Stimulated activated effector memory CD8-positive, alpha-beta T cell treated with anti-CD3 and anti-CD28 coated beads, Interleukin-12 subunit alpha, Interleukin-12 subunit beta, amount 100 ng/mL, for 72 hours (primary cell): ENCODE measurements at regions not wholly inside any gene's neighbourhood (a gene's known extent, or its start where the extent isn't known, plus 50 kb on each side); places are given as distances from the start of the nearest gene placed in this dataset.
A peak's percentile ranks its signal among the peaks of the same experiment; 100 is the strongest.
"Not testable (repeated sequence)": the region's sequence is repeated elsewhere in the genome, so short reads cannot be mapped to it uniquely, and the experiment has no call there.

Experiments used
- ATAC-seq: fragments of 150-1000 bp; cut with Tn5 transposase; 2 replicates; pipeline ENCODE4 v1.10.0; 2021
- DNase-seq, 2 donors: peaks; one replicate each; pipeline ENCODE4 v3.0.0; 2021 to 2022; ENCODE audit warnings: low spot score in 2 of 2
- H3K27ac Mint-ChIP-seq: one replicate; pipeline ENCODE4 v1.8.0; 2022; ENCODE audit warnings: mild to moderate bottlenecking, mixed read lengths
- H3K36me3 Mint-ChIP-seq: one replicate; pipeline ENCODE4 v1.8.0; 2022; ENCODE audit warnings: mild to moderate bottlenecking, mixed read lengths
- H3K4me1 Mint-ChIP-seq: one replicate; pipeline ENCODE4 v1.8.0; 2022; ENCODE audit warnings: mixed read lengths
- H3K4me3 Mint-ChIP-seq: one replicate; pipeline ENCODE4 v1.8.0; 2022; ENCODE audit warnings: mild to moderate bottlenecking, mixed read lengths
- H3K9me3 Mint-ChIP-seq: one replicate; pipeline ENCODE4 v1.8.0; 2022; ENCODE audit warnings: mixed read lengths

DNA sequence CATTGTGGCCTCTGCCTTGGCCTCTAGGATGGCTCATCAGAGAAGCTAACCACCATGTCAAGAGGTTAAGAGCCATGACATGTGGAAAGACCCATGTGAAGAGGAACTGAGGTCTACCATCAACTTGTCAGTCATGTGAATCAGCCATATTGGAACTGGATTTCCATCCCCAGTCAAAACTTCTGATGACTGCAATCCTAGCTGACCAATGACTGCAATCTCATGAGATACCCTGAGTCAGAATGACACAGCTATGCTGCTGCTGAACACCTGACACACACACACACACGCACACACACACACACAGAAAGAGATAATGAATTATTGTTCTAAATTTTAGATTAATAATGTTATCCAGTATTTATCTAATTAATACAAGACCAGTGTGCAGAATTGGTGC, 337.5 kb upstream of the LMCD1 start:
- DNase-seq (no peak), ATAC-seq (peak; percentile 55)
- Mint-ChIP-seq H3K4me3 (no peak overlapping the region), H3K27ac (no peak overlapping the region), H3K4me1 (no peaks in the 10 kb centered on the region), H3K36me3 (no peaks in the 10 kb centered on the region), H3K9me3 (no peaks in the 10 kb centered on the region)

DNA sequence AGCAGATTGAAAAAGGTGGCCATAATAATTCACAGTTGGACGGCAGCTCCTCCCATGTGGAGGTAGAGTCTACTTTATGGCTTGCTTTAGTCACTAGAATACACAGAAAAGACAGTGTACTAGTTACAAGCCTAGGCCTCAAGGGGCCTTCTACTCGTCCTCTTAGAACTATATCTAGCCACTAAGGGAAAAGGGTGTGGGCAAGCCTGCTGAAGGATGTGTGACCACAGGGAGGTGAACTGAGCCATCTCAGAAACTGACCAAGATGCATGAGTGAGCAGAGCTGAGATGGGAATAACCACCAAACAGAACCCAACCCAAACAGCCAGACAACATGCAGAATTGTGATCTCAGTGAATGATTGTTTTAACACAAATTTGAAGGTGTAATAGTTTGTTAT, 335.6 kb upstream of the LMCD1 start:
- ATAC-seq = no peak
- Mint-ChIP-seq H3K4me1 (no peaks in the 10 kb centered on the region), H3K9me3 (no peaks in the 10 kb centered on the region), H3K36me3 (no peaks in the 10 kb centered on the region), H3K4me3 (no peak overlapping the region), H3K27ac (no peak overlapping the region)
- no peak for DNase-seq

- Mint-ChIP-seq H3K4me1 (no peaks in the 10 kb centered on the region), H3K9me3 (no peaks in the 10 kb centered on the region), H3K4me3 (no peak overlapping the region), H3K27ac (no peak overlapping the region), H3K36me3 (no peaks in the 10 kb centered on the region)
- no peak for DNase-seq
- ATAC-seq = no peak
Observed at GRCh38 chr3:8170971-8171508, 330.6 kb upstream of the LMCD1 start.

DNA sequence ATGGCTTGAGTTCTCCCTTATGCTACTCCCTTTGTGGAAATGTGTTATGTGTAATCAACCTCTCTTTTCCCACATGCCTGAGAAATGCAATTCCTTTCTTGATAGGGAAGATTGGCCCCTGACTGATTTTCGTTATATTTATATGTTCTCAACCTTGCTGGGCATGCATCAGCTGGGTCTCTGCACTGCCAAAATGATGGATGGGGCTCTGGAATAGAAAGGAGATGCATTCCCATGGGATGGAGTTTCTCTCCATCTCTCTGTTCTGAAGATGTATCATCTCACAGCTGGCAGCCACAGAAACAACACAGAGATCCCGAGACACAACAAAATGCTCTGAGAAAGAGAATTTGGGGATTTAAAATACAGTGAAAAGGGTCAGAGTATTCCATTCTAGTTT, 327.7 kb upstream of the LMCD1 start:
- Mint-ChIP-seq H3K9me3 (no peaks in the 10 kb centered on the region), H3K4me3 (no peak overlapping the region), H3K27ac (no peak overlapping the region), H3K36me3 (no peaks in the 10 kb centered on the region), H3K4me1 (no peaks in the 10 kb centered on the region)
- DNase-seq (no peak), ATAC-seq (no peak)

GRCh38 chr3:8176759-8177483, 324.7 kb upstream of the LMCD1 start:
- not testable (repeated sequence) for ATAC-seq, H3K27ac Mint-ChIP-seq, H3K4me3 Mint-ChIP-seq, H3K36me3 Mint-ChIP-seq, H3K9me3 Mint-ChIP-seq, DNase-seq, H3K4me1 Mint-ChIP-seq

GRCh38 chr3:8178516-8178915, 323.1 kb upstream of the LMCD1 start:
- not testable (repeated sequence) for H3K36me3 Mint-ChIP-seq, H3K27ac Mint-ChIP-seq, H3K4me3 Mint-ChIP-seq, H3K4me1 Mint-ChIP-seq, H3K9me3 Mint-ChIP-seq, ATAC-seq, DNase-seq

DNA sequence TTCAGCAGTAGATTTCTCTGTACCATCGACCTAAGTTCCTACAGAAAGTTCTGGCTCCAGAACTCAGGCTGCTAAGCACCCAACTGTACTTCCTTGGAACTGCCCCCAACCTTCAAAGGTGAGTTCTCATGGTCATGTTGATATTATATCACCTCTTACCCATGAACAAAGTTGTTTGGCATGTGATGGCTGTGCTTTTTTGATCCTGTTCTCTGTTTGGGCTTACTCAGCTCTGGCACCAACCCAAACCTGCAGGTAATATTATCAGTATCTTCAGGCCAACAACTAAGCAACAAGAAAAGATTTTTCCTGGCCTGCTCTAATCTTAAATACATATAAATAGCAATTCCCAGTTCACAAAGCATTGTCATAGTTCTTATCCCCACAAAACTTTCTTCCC, 318.7 kb upstream of the LMCD1 start:
- DNase-seq (no peak), ATAC-seq (no peak)
- Mint-ChIP-seq H3K4me3 (no peak overlapping the region), H3K27ac (no peak overlapping the region), H3K36me3 (no peaks in the 10 kb centered on the region), H3K4me1 (no peaks in the 10 kb centered on the region), H3K9me3 (no peaks in the 10 kb centered on the region)

DNA sequence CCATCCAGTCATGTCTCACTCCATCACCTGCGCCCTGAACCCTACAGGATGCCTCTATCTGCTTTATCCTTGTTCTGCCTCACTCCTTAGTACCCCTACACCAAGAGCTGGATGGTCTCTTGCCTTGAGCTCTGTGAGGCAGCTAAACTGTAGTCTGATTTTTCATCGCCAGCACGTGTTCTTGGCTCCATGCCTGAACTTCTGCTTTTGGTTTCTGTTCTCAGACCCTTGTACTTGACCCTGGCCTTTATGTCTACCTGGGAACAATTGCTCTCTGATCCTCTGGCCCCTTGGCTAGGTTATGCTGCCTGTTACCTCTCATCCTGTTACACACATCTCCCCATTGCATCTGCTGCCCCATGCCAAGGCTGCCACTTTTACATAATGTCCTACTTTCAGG, 318.0 kb upstream of the LMCD1 start:
- Mint-ChIP-seq H3K36me3 (no peaks in the 10 kb centered on the region), H3K27ac (no peak overlapping the region), H3K9me3 (no peaks in the 10 kb centered on the region), H3K4me1 (no peaks in the 10 kb centered on the region), H3K4me3 (no peak overlapping the region)
- ATAC-seq (no peak), DNase-seq (no peak)

DNA sequence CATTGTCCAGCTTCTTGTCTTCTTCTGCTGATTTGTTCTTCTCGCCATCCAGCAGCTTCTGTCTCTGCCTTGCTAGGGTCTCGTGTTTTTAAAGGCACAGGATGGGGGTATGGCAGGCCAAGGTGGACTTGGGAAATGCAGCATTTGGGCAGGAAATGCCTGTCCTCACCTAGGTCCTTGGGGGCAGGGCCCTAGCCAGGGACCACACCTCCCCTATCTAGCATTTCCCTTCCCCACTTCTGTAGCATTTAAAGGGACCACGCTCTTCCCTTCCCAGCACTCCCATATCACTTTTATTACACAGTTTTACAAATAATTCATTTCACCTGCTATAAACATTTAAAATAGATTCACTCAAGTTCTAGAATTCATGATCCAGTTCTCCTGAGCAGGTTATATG, 315.4 kb upstream of the LMCD1 start:
- Mint-ChIP-seq H3K4me1 (no peaks in the 10 kb centered on the region), H3K27ac (no peak overlapping the region), H3K9me3 (peaks cover 1% of the 10 kb centered on the region), H3K36me3 (no peaks in the 10 kb centered on the region), H3K4me3 (no peak overlapping the region)
- ATAC-seq (no peak), DNase-seq (no peak)

- DNase-seq = no peak
- Mint-ChIP-seq H3K4me1 (no peaks in the 10 kb centered on the region), H3K4me3 (no peak overlapping the region), H3K36me3 (no peaks in the 10 kb centered on the region), H3K9me3 (peaks cover 7% of the 10 kb centered on the region), H3K27ac (no peak overlapping the region)
- no peak for ATAC-seq
Observed at GRCh38 chr3:8187996-8188395, 313.6 kb upstream of the LMCD1 start.

GRCh38 chr3:8189051-8189450, 312.6 kb upstream of the LMCD1 start:
- no peaks in the 10 kb centered on the region for H3K4me1 Mint-ChIP-seq
- ATAC-seq (no peak), DNase-seq (no peak)
- H3K9me3 Mint-ChIP-seq = peaks cover 7% of the 10 kb centered on the region
- no peaks in the 10 kb centered on the region for H3K36me3 Mint-ChIP-seq
- no peak overlapping the region for H3K27ac Mint-ChIP-seq
- no peak overlapping the region for H3K4me3 Mint-ChIP-seq

DNA sequence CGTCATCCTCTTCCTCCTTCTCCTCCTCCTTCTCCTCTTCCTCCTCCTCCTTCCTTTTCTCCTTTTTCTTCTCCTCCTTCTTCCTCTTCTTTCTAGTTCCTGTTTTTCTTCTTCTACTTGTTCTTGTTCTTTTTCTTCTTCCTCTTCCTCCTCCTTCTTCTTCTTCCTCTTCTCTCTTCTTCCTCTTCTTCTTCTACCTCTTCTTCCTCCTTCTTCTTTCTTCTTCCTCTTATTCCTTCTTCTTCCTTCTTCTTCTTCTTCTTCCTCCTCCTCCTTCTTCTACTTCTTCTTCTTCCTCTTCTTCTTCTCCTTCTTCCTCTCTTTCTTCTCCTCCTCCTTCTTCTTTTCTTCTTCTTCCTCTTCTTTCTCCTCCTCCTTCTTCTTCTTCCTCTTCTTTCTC, 310.2 kb upstream of the LMCD1 start:
- Mint-ChIP-seq H3K36me3 (no peaks in the 10 kb centered on the region), H3K9me3 (peaks cover 7% of the 10 kb centered on the region), H3K4me3 (no peak overlapping the region), H3K4me1 (no peaks in the 10 kb centered on the region), H3K27ac (no peak overlapping the region)
- DNase-seq (no peak), ATAC-seq (no peak)

- no peak for ATAC-seq
- no peak for DNase-seq
- Mint-ChIP-seq H3K36me3 (no peaks in the 10 kb centered on the region), H3K27ac (no peak overlapping the region), H3K9me3 (no peaks in the 10 kb centered on the region), H3K4me1 (no peaks in the 10 kb centered on the region), H3K4me3 (no peak overlapping the region)
Observed at GRCh38 chr3:8197384-8197783, 304.2 kb upstream of the LMCD1 start.

DNA sequence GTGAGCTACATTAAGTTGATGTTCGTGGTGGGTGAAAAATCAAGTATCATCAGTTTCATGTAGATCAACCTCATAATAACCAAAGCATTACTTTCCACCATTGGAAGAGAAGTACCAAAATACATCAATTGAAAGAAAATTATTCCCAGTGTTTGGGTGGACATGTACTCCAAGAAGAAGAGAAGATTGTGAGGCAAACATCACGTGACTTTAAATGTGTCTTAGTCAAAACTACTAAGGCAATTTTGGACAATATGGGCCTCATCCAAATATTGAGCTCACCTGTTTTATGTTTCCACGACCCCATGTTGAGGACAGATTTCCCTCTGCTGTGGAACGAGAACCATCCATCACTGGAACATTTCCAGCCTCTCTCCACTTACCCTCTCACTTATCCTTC, 303.0 kb upstream of the LMCD1 start:
- Mint-ChIP-seq H3K9me3 (no peaks in the 10 kb centered on the region), H3K4me1 (no peaks in the 10 kb centered on the region), H3K4me3 (no peak overlapping the region), H3K27ac (no peak overlapping the region), H3K36me3 (no peaks in the 10 kb centered on the region)
- DNase-seq = no peak
- no peak for ATAC-seq

GRCh38 chr3:8200996-8201395, 300.6 kb upstream of the LMCD1 start:
- Mint-ChIP-seq H3K27ac (no peak overlapping the region), H3K4me1 (no peaks in the 10 kb centered on the region), H3K4me3 (no peak overlapping the region), H3K36me3 (no peaks in the 10 kb centered on the region), H3K9me3 (no peaks in the 10 kb centered on the region)
- ATAC-seq (no peak), DNase-seq (no peak)

DNA sequence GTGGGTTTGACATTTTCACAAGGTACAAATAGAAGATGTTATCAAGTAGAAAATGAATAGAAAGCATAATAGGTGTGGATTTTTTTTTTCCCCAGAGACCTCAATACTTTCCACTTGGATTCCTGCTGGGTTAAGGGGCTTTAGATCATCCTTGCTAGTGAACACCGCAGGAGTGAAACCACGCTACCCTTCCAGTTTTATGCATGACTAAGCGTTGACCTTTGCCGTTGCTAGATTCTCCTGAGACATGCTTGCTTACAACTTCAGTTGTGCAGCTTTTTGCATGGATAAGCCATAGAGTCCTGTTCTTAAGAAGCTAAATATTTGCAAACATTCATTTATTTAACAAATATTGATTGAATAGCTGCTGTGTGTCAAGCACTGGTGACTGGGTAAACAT, 299.7 kb upstream of the LMCD1 start:
- DNase-seq (no peak), ATAC-seq (no peak)
- H3K4me1 Mint-ChIP-seq = no peaks in the 10 kb centered on the region
- no peak overlapping the region for H3K27ac Mint-ChIP-seq
- no peaks in the 10 kb centered on the region for H3K36me3 Mint-ChIP-seq
- H3K9me3 Mint-ChIP-seq = no peaks in the 10 kb centered on the region
- H3K4me3 Mint-ChIP-seq = no peak overlapping the region

- Mint-ChIP-seq H3K27ac (no peak overlapping the region), H3K36me3 (no peaks in the 10 kb centered on the region), H3K4me3 (no peak overlapping the region), H3K4me1 (no peaks in the 10 kb centered on the region), H3K9me3 (no peaks in the 10 kb centered on the region)
- ATAC-seq (no peak), DNase-seq (no peak)
Observed at GRCh38 chr3:8204331-8204730, 297.3 kb upstream of the LMCD1 start.
